C4-2B (cell line): ENCODE measurements at regions not wholly inside any gene's neighbourhood (a gene's known extent, or its start where the extent isn't known, plus 50 kb on each side); places are given as distances from the start of the nearest gene placed in this dataset.
"Not testable (repeated sequence)": the region's sequence is repeated elsewhere in the genome, so short reads cannot be mapped to it uniquely, and the experiment has no call there.

Source experiments
- H3K27ac ChIP-seq: fragments of 450-650 bp; 2 replicates; pipeline ENCODE4 v1.5.1; 2017
- ZFX ChIP-seq: fragments of 450-650 bp; IDR thresholded peaks from 2 replicates; pipeline ENCODE4 v1.6.1; 2017
- TF ChIP-seq, protein P1 (sequence below): fragments of 450-650 bp; conservative IDR thresholded peaks from 2 replicates; pipeline ENCODE4 v1.5.1; 2017; ENCODE audit warnings: mild to moderate bottlenecking

DNA sequence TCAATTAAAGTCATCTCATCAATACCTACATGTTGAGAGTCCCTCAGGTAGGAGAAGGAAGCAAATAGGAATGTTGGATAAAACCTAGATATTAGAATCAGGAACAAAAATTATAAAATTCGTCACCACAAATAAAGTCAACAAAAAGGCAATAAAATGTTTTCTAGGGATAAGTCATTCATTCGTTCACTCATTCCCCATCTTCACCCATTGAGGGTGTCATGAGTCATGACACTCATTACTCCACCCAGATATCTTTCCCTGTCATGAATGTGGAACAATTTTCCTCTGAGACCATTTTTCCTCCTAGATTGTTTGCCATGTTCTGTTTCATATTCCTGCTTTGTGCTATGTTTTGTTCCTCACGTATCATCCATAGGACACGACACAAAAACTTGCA is 50.9 kb upstream of the OLIG3 start:
- TF ChIP-seq, protein P1, sequence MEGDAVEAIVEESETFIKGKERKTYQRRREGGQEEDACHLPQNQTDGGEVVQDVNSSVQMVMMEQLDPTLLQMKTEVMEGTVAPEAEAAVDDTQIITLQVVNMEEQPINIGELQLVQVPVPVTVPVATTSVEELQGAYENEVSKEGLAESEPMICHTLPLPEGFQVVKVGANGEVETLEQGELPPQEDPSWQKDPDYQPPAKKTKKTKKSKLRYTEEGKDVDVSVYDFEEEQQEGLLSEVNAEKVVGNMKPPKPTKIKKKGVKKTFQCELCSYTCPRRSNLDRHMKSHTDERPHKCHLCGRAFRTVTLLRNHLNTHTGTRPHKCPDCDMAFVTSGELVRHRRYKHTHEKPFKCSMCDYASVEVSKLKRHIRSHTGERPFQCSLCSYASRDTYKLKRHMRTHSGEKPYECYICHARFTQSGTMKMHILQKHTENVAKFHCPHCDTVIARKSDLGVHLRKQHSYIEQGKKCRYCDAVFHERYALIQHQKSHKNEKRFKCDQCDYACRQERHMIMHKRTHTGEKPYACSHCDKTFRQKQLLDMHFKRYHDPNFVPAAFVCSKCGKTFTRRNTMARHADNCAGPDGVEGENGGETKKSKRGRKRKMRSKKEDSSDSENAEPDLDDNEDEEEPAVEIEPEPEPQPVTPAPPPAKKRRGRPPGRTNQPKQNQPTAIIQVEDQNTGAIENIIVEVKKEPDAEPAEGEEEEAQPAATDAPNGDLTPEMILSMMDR = no peak
- TF ChIP-seq ZFX = no peak
- no peak overlapping the region for H3K27ac ChIP-seq

- H3K27ac ChIP-seq = no peak overlapping the region
- TF ChIP-seq ZFX = no peak
- TF ChIP-seq, protein P1 = no peak
These were observed 53.0 kb upstream of the OLIG3 start for GRCh38 chr6:137547186-137547585.

DNA sequence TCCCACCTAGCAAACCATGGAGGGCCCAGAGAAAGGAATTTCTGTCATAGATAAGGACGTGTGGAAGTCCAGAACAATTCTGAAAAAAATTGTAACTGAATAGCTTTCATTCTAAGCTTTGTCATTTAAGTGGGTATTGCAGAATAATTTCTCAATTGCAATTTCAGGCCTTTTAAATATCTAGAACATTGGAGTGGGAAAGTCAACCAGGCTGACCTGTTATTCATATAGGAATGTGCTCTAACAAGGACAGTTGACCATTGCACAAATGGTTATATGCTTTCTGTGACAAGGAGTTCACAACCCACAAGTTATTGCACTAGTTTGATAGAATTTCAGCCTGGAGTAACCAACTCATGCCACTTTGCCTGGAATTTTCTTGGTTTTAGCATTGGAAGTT is 53.4 kb upstream of the OLIG3 start:
- TF ChIP-seq, protein P1 = no peak
- no peak for TF ChIP-seq ZFX
- H3K27ac ChIP-seq = no peak overlapping the region

DNA sequence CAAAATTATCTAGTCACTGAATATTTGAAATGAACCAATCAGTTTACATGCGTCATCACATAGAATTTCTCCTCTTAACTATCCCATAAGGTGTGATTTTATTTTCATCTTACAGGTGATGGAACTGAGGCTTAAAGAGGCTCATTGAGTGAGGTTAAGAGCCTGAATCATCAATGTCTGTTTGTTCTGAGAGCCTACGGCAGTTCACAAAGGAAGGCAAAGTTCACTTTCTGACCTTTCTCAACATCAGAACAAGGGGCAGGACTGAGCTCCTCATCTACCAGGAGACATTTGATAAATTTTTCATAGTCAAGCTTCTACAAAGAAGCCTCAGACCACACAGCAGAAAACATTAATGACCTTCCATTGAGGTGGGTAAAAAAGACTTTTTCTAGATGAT is 54.9 kb upstream of the OLIG3 start:
- TF ChIP-seq ZFX = no peak
- TF ChIP-seq, protein P1 = no peak
- no peak overlapping the region for H3K27ac ChIP-seq

DNA sequence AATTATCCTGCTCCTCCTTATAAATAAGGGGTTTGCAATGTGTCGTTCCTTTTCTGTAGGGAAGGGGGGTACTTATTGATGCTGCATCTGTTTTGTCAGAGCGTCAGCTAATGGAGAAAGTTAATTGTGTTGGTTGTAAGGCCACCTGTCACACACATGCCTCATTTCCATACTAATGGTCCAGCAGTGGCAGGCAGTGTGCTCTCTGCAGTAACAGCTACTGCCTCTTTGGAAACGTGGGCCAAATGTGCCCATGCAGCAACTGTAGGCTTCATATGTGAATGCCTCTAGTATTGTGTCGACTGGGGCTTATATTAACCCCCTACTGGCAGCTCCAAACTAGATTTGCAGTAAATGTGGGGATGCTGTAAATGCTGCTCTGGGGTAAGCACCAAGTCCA is 56.3 kb upstream of the OLIG3 start:
- H3K27ac ChIP-seq = no peak overlapping the region
- TF ChIP-seq, protein P1 = no peak
- TF ChIP-seq ZFX = no peak

GRCh38 chr6:137552146-137552545 is 58.0 kb upstream of the OLIG3 start:
- TF ChIP-seq, protein P1 = no peak
- TF ChIP-seq ZFX = no peak
- no peak overlapping the region for H3K27ac ChIP-seq

GRCh38 chr6:137552809-137553208 is 58.6 kb upstream of the OLIG3 start:
- TF ChIP-seq, protein P1 = no peak
- no peak for TF ChIP-seq ZFX
- H3K27ac ChIP-seq = no peak overlapping the region

DNA sequence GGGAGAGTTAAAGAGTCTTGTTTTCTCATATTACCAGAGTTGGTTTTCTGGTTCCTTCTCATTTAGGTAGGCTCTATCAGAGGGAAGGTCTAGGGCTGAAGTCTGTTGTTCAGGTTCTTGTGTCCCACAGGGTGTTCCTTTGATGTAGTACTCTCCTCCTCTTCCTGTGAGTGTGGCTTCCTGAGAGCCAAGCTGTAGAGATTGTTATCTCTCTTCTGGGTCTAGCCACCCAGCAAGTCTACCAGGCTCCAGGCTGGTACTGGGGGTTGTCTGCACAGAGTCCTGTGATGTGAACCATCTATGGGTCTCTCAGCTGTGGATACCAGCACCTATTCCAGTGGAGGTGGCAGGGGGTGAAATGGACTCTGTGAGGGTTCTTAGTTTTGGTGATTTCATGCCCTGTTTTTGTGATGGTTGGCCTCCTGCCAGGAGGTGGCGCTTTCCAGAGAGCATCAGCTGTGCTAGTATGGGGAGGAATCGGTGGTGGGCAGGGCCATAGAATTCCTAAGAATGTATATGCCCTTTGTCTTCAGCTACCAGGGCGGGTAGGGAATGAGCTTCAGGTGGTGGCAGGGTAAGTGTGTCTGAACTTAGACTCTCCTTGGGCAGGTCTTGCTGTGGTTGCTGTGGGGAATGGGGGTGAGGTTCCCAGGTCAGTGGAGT is 65.5 kb upstream of the OLIG3 start:
- H3K27ac ChIP-seq = not testable (repeated sequence)
